GM12878 (cell line): ENCODE measurements at regions not wholly inside any gene's neighbourhood (a gene's known extent, or its start where the extent isn't known, plus 50 kb on each side); places are given as distances from the start of the nearest gene placed in this dataset.

ENCODE experiments used
- ATAC-seq: fragments of 200-7000 bp; cut with Tn5 transposase; 3 replicates; pipeline ENCODE4 v1.9.1; 2020; ENCODE audit warnings: mild to moderate bottlenecking, moderate library complexity
- BruUV-seq: library from RNA; stranded (reverse); fragments of 400-500 nt; replicated peaks from 2 replicates; lab custom pipeline; 2021; lab: Mats Ljungman, UMichigan
- CTCF ChIA-PET: fragments of 300-600 bp; sonication (Branson Sonifier 250); formaldehyde crosslinking; extraction: SDS; loops from one replicate; lab custom pipeline; 2021; ENCODE audit warnings: inconsistent platforms; lab: Yijun Ruan, JAX
- POLR2A ChIA-PET: fragments of 350-600 bp; formaldehyde crosslinking; extraction: SDS; loops from one replicate; lab custom pipeline; 2021; ENCODE audit warnings: inconsistent platforms; lab: Charles Lee
- RAD21 ChIA-PET: fragments of 300-600 bp; sonication (Branson Sonifier 250); formaldehyde crosslinking; loops from one replicate; lab custom pipeline; 2023; ENCODE audit warnings: antibody characterized with exemption; ENCODE audit not compliant: unreplicated experiment; lab: Charles Lee
- SMC1A ChIA-PET: fragments of 300-600 bp; sonication (Branson Sonifier 250); formaldehyde crosslinking; loops from one replicate; lab custom pipeline; 2023; ENCODE audit not compliant: unreplicated experiment, uncharacterized antibody; lab: Charles Lee
- DNase-seq: peaks from one replicate; pipeline ENCODE4 v3.0.0-alpha.2; 2011; ENCODE audit warnings: low read depth, low spot score
- FAIRE-seq: peaks from 3 replicates; lab custom pipeline; 2011; peaks lifted over from hg19 to GRCh38; lab: Jason Lieb, UNC
- H2AFZ ChIP-seq: 2 replicates; pipeline ENCODE4 v1.6.0; 2011; ENCODE audit warnings: low read depth, low read length, control low read depth; ENCODE audit not compliant: control insufficient read depth
- H3K27ac ChIP-seq: 2 replicates; pipeline ENCODE4 v1.5.1; 2011; ENCODE audit warnings: control low read depth; ENCODE audit not compliant: control insufficient read depth, insufficient read depth
- H3K27me3 ChIP-seq, 2 experiments: replicated peaks in 1 of 2; 2 replicates each; pipeline versions ENCODE4 v1.6.0 to v1.6.1; 2011; ENCODE audit warnings: low read length in 1 of 2; ENCODE audit not compliant: control insufficient read depth in 2 of 2, insufficient read depth in 2 of 2
- H3K36me3 ChIP-seq, 2 experiments: 2 replicates each; pipeline ENCODE4 v1.5.1; 2011; ENCODE audit warnings: low read length in 1 of 2; ENCODE audit not compliant: control insufficient read depth in 2 of 2, insufficient read depth in 2 of 2
- H3K4me1 ChIP-seq: 2 replicates; pipeline ENCODE4 v1.6.1; 2011; ENCODE audit warnings: mild to moderate bottlenecking, low read length, moderate library complexity, mixed read lengths; ENCODE audit not compliant: control insufficient read depth, insufficient read depth
- H3K4me2 ChIP-seq: 2 replicates; pipeline ENCODE4 v1.6.0; 2011; ENCODE audit warnings: control low read depth; ENCODE audit not compliant: control insufficient read depth, insufficient read depth
- H3K4me3 ChIP-seq: fragments of 200-600 bp; sonication (generic); 2 replicates; pipeline ENCODE4 v1.5.1; 2016
- H3K79me2 ChIP-seq: 2 replicates; pipeline ENCODE4 v1.6.0; 2011; ENCODE audit warnings: low read length; ENCODE audit not compliant: control insufficient read depth, insufficient read depth
- H3K9ac ChIP-seq: 2 replicates; pipeline ENCODE4 v1.8.0; 2011; ENCODE audit warnings: low read length, control low read depth, mixed read lengths; ENCODE audit not compliant: control insufficient read depth, insufficient read depth
- H3K9me3 ChIP-seq: replicated peaks from 3 replicates; pipeline ENCODE4 v1.5.1; 2011; ENCODE audit warnings: mild to moderate bottlenecking, low read length; ENCODE audit not compliant: control insufficient read depth, insufficient read depth
- H4K20me1 ChIP-seq: 2 replicates; pipeline ENCODE4 v1.6.0; 2011; ENCODE audit not compliant: control insufficient read depth, insufficient read depth
- CBFB ChIP-seq: IDR thresholded peaks from 2 replicates; pipeline ENCODE4 v1.6.1; 2016; ENCODE audit warnings: antibody characterized with exemption, low read depth
- CUX1 ChIP-seq: IDR thresholded peaks from 2 replicates; pipeline ENCODE4 v1.6.1; 2012; ENCODE audit warnings: improper control_type of control experiment, low read depth, low read length; ENCODE audit not compliant: insufficient replicate concordance
- ETV6 ChIP-seq, 2 experiments: fragments of 450-650 bp in 1 of 2; IDR thresholded peaks in 1 of 2; conservative IDR thresholded peaks in 1 of 2; 2 replicates each; pipeline ENCODE4 v1.6.1; 2014; ENCODE audit warnings: antibody characterized with exemption in 1 of 2, borderline replicate concordance in 1 of 2, low read depth in 1 of 2, mild to moderate bottlenecking in 1 of 2, moderate library complexity in 1 of 2
- EZH2 ChIP-seq: IDR thresholded peaks from 2 replicates; pipeline ENCODE4 v1.6.1; 2012; ENCODE audit warnings: low read depth, mild to moderate bottlenecking, control low read depth, inconsistent platforms, low read length, borderline replicate concordance; ENCODE audit not compliant: control insufficient read depth
- HCFC1 ChIP-seq: fragments of 150-350 bp; IDR thresholded peaks from 2 replicates; pipeline ENCODE4 v1.6.1; 2014; ENCODE audit warnings: low read length
- KLF5 ChIP-seq: fragments of 450-650 bp; IDR thresholded peaks from 2 replicates; pipeline ENCODE4 v1.6.1; 2014; ENCODE audit warnings: mild to moderate bottlenecking; ENCODE audit not compliant: partially characterized antibody
- PKNOX1 ChIP-seq: fragments of 450-650 bp; IDR thresholded peaks from 2 replicates; pipeline ENCODE4 v1.6.1; 2016; ENCODE audit warnings: mild to moderate bottlenecking
- POLR2A ChIP-seq: IDR thresholded peaks from 2 replicates; pipeline ENCODE4 v1.6.1; 2011; ENCODE audit warnings: low read depth, mild to moderate bottlenecking, low read length
- RFX5 ChIP-seq: IDR thresholded peaks from 2 replicates; pipeline ENCODE4 v1.6.1; 2011; ENCODE audit warnings: low read depth, low read length, improper control_type of control experiment
- SP1 ChIP-seq: IDR thresholded peaks from one replicate; pipeline ENCODE4 v1.6.1; 2011; ENCODE audit warnings: low read depth, low read length
- SPI1 ChIP-seq: IDR thresholded peaks from 2 replicates; pipeline ENCODE4 v1.6.1; 2011; ENCODE audit warnings: low read depth, mild to moderate bottlenecking, low read length, moderate library complexity, borderline replicate concordance; ENCODE audit not compliant: insufficient read depth
- ZNF384 ChIP-seq: IDR thresholded peaks from 2 replicates; pipeline ENCODE4 v1.6.1; 2012; ENCODE audit warnings: low read depth, mild to moderate bottlenecking, low read length, improper control_type of control experiment, borderline replicate concordance
- ZNF687 ChIP-seq: fragments of 450-650 bp; IDR thresholded peaks from 2 replicates; pipeline ENCODE4 v1.6.1; 2017; ENCODE audit warnings: mild to moderate bottlenecking, moderate library complexity
- WGBS: methylation state at CpG from one replicate; pipeline ENCODE4 v1.1.6; 2016; ENCODE audit warnings: low lambda C conversion rate; ENCODE audit not compliant: insufficient replicate concordance, insufficient coverage; ENCODE audit errors: missing lambda C conversion rate; 5-methylcytosine and 5-hydroxymethylcytosine counted together
- in situ Hi-C: fragments of 300-500 bp; cut with MboI; formaldehyde crosslinking; loops from 9 replicates; pipeline ENCODE4 v1.14.3; 2018; ENCODE audit warnings: mixed read lengths
- intact Hi-C: fragments of 100-400 bp; cut with micrococcal nuclease; formaldehyde crosslinking; loops from one replicate; pipeline ENCODE4 v1.14.2; 2022; ENCODE audit not compliant: unreplicated experiment

- Histone ChIP-seq H4K20me1 (no peaks in the 10 kb centered on the region), H3K27me3 (no peaks in the 10 kb centered on the region), H3K79me2 (no peaks in the 10 kb centered on the region; the same call in none of the 2 replicates), H3K27ac (no peak overlapping the region), H3K4me3 (no peak overlapping the region), H3K4me1 (peaks cover 7% of the 10 kb centered on the region), H3K36me3 (no peaks in the 10 kb centered on the region), H3K9ac (no peak overlapping the region), H2AFZ (no peak overlapping the region), H3K9me3 (peaks cover 7% of the 10 kb centered on the region; the same call in 2 of the 3 replicates), H3K4me2 (no peak overlapping the region)
- no peak for FAIRE-seq
- BruUV-seq, result no TSS peak
- in situ Hi-C loops, result no loop called here
- DNase-seq, result no peak
- ATAC-seq, result no peak
- POLR2A ChIA-PET, result interaction anchor here (1.9 to 6.8 kb wide), 6 partner anchors 10 to 65 kb away, joined by 7 to 63 read pairs (median 10); no protein-coding TSS in a partner anchor
- intact Hi-C loops, result no loop called here
- WGBS, result 59% methylated on average over 3 of the region's 3 CpGs
- SMC1A ChIA-PET, result interaction anchor here (0.6 to 10.7 kb wide), 16 partner anchors 10 to 174 kb away, joined by 3 to 153 read pairs (median 8); no protein-coding TSS in a partner anchor
- RAD21 ChIA-PET, result interaction anchor here (0.7 to 4.9 kb wide), 6 partner anchors 10 to 175 kb away, joined by 4 to 76 read pairs (median 34); no protein-coding TSS in a partner anchor
- CTCF ChIA-PET, result interaction anchor here (2.5 kb wide), 1 partner anchor 79 kb away, joined by 14 read pairs; no protein-coding TSS in a partner anchor
- TF ChIP-seq SP1, result no peak
- no peak for TF ChIP-seq POLR2A
- TF ChIP-seq KLF5, result no peak
- no peak for TF ChIP-seq HCFC1
- TF ChIP-seq EZH2, result no peak
- TF ChIP-seq CBFB, result no peak
- TF ChIP-seq ZNF384, result no peak
- no peak for TF ChIP-seq CUX1
- TF ChIP-seq RFX5, result no peak
- no peak for TF ChIP-seq ETV6 (conservative IDR thresholded peaks at IDR 0.05 in 1 of 2, IDR thresholded peaks at IDR 0.05 in 1 of 2; ENCODE audit: borderline replicate concordance in 1 of 2, low read depth in 1 of 2)
- no peak for TF ChIP-seq SPI1
- no peak for TF ChIP-seq PKNOX1
- no peak for TF ChIP-seq ZNF687
- TF ChIP-seq, all 136 proteins: peak for 0
Observed at GRCh38 chr12:68438601-68439000, 106.4 kb upstream of the MDM1 start.
